D721Med (cell line): ENCODE measurements at regions not wholly inside any gene's neighbourhood (a gene's known extent, or its start where the extent isn't known, plus 50 kb on each side); places are given as distances from the start of the nearest gene placed in this dataset.

Experiments
- DNase-seq: peaks from one replicate; pipeline ENCODE4 v3.0.0; 2011; ENCODE audit warnings: low spot score; ENCODE audit not compliant: insufficient read length
- FAIRE-seq: peaks from 2 replicates; lab custom pipeline; 2011; peaks lifted over from hg19 to GRCh38; lab: Jason Lieb, UNC
- CTCF ChIP-seq: IDR thresholded peaks from 2 replicates; pipeline ENCODE4 v1.5.1; 2012; ENCODE audit warnings: mild to moderate bottlenecking, control low read depth; ENCODE audit not compliant: insufficient read depth; ENCODE audit errors: missing control alignments

GRCh38 chr4:181508601-181509000 is 734.6 kb upstream of the TENM3 start:
- TF ChIP-seq CTCF = no peak
- FAIRE-seq = no peak

GRCh38 chr4:181509073-181509472 is 734.1 kb upstream of the TENM3 start:
- TF ChIP-seq CTCF = no peak
- no peak for FAIRE-seq
- no peak for DNase-seq

More at GRCh38 chr4:181508601-181509000, 734.6 kb upstream of the TENM3 start:
- no peak for DNase-seq

- DNase-seq = no peak
- TF ChIP-seq CTCF = no peak
These were observed 725.7 kb upstream of the TENM3 start for GRCh38 chr4:181517491-181517890.

GRCh38 chr4:181520790-181521189 is 722.4 kb upstream of the TENM3 start:
- DNase-seq = no peak
- TF ChIP-seq CTCF = no peak

More at GRCh38 chr4:181517491-181517890, 725.7 kb upstream of the TENM3 start:
- FAIRE-seq = no peak

GRCh38 chr4:181523973-181524372 is 719.2 kb upstream of the TENM3 start:
- no peak for TF ChIP-seq CTCF
- DNase-seq (no peak), FAIRE-seq (no peak)

More at GRCh38 chr4:181520790-181521189, 722.4 kb upstream of the TENM3 start:
- FAIRE-seq = no peak

- no peak for DNase-seq
- TF ChIP-seq CTCF = no peak
- no peak for FAIRE-seq
These were observed 718.7 kb upstream of the TENM3 start for GRCh38 chr4:181524499-181524898.

- DNase-seq = no peak
These were observed 717.6 kb upstream of the TENM3 start for GRCh38 chr4:181525634-181526033.

More at GRCh38 chr4:181525634-181526033, 717.6 kb upstream of the TENM3 start:
- TF ChIP-seq CTCF = no peak
- no peak for FAIRE-seq
